GM19240 (cell line): ENCODE measurements at regions not wholly inside any gene's neighbourhood (a gene's known extent, or its start where the extent isn't known, plus 50 kb on each side); places are given as distances from the start of the nearest gene placed in this dataset.

Experiments
- DNase-seq: peaks from one replicate; pipeline ENCODE4 v3.0.0; 2011; ENCODE audit warnings: low spot score; ENCODE audit not compliant: insufficient read length

GRCh38 chr5:2299388-2300220 lies 416.9 kb upstream of the IRX4 start:
- DNase-seq = no peak

- no peak for DNase-seq
Observed at GRCh38 chr5:2298781-2299180, 416.1 kb upstream of the IRX4 start.

DNA sequence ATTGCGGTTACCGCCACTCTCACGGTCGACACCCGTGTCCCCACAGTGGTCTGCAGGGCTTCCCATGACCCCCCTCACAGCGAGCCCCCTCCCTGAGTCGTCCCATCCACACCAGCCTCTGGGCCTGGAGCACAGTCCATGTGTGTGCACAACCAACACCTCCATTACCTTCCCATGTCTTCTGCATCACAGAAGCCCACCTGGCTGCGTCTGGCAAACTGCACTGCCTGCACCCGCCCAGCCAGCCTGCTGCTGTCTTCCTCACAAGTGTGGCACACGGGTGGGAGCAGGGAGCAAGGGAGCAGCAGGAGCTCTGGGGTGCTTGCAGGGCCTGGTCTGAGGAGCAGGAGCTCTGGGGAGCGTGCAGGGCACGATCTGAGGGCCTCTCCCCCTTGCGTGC lies 415.3 kb upstream of the IRX4 start:
- no peak for DNase-seq

GRCh38 chr5:2295476-2295875 lies 412.8 kb upstream of the IRX4 start:
- no peak for DNase-seq

GRCh38 chr5:2293906-2294305 lies 411.2 kb upstream of the IRX4 start:
- DNase-seq = no peak

DNA sequence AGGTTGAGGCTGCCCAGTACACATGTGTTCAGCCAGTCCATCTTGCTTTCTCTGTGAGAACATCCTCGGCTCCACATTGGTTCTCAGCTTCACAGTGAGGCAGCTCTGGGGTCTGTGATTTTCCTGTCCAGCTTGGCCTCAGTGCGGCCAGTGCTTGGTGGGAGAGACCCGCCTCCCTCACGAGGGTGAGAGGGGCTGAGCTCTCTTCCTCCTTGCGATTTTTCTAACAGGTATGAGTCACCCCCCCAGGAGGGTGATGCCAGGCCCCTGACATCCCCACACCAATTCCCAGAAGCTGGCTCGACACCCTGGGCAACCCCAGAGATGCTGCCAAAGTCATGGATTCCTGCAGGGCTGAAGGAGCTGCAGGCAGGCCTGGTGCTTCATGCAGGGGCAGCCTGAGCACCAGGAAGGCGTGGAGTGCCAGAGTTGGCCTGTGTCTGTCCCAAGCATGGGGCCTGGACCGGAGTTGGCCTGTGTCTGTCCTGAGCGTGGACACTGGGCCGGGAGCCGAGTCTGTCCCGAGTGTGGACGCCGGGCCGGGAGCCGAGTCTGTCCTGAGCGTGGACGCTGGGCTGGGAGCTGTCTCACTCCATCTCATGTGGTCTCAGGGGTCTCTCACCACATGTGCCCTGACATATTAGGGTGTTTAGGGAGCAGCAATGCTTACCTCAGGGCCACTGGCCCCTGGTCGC lies 408.6 kb upstream of the IRX4 start:
- no peak for DNase-seq

GRCh38 chr5:2289380-2289779 lies 406.7 kb upstream of the IRX4 start:
- no peak for DNase-seq

DNA sequence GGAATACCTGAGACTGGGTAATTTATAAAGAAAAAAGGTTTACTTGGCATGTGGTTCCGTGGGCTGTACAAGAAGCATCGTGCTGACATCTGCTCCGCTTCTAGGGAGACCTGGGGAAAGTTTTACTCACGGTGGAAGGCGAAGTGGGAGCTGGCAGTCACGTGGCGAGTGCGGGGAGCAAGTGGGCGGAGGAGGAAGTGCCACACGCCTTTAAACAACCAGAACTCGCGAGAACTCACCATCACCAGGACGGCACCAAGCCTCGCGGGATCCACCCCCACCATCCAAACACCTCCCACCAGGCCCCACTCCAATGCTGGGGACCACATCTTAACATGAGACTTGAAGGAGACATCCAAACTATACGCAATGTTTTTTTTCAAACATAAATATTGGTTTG lies 406.2 kb upstream of the IRX4 start:
- no peak for DNase-seq

DNA sequence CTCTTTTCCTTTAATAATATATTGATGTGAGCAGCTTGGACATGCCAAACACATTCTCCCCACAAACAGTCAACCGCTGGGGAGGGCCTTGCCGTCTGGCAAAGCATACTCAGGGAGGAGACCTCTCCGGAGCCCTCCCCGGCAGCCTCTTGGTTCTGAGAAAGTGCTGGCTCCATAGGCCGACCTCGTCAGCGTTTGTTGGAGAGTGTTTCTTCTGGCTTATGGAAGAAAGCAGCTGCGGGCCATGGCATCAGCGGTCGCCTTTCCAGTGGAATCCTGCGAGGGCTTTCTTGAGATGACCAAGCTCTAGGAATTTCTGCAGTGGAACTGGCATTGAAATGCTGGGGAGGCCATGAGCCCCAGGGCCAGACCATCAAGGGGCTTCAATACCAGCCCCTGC lies 405.7 kb upstream of the IRX4 start:
- DNase-seq = no peak

DNA sequence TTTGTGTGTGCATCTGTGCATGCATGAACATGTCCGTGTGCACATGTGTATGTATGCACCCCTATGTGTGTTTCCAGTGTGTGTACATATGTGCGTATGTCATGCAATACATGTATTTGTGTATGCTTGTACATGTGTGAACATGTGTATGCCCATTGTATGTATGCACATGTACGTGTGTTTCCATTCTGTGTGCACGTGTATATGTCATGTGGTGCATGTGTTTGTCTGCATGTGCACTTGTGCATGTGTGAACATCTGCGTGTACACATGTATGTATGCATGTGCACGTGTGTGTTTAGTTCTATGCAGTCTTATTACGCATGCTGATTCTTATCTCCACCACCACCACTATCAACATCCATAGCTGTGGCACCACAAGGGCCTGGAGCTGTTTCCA lies 403.5 kb upstream of the IRX4 start:
- no peak for DNase-seq

DNA sequence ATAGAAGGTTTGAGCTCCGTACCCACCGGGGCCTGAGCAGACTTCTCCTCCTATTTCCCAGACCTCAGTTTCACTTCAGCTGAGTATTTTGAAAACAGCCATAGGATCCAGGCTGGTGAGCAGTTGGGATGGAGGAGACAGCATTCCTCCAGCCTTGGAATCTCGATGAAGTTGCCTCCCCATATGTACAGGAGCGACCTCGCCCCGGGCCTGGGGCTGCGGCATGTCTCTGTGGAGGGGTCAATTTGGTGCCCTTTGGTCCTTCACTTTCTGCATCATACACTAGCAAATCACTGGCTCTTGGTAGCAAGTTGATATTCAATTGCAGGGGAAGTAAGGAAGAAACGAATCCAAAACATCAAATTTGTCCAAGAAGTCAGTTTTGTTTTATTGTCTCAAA lies 402.0 kb upstream of the IRX4 start:
- DNase-seq = no peak

DNA sequence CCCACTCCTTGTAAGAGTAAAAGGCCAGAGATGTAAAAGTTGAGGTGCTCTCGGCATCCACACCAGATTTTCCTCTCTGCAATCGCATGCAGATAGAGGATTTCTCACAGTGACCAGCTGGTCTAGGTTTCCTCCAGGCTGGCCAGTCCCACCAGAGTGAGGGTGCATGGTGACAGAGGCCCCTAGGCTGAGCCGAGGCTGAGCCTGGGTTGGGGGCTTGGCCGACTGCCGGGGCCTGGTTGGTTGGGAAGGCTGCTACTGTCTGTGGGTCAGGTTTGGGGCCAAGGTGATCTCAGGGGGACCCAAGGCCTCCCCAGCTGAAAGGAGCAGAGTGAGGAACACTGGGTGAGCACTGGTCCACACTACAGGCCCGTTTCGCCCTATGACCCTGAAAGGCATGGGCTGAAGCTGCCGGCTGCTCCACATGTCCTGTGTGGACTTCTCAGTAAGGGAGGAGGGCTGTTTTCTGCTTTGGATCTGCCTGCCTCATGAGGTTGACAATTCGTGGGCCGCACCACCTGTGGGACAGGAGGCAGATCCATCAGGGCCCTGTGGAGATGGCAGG lies 400.8 kb upstream of the IRX4 start:
- no peak for DNase-seq

GRCh38 chr5:2282893-2283292 lies 400.2 kb upstream of the IRX4 start:
- DNase-seq = no peak

GRCh38 chr5:2282034-2282690 lies 399.4 kb upstream of the IRX4 start:
- DNase-seq = no peak

DNA sequence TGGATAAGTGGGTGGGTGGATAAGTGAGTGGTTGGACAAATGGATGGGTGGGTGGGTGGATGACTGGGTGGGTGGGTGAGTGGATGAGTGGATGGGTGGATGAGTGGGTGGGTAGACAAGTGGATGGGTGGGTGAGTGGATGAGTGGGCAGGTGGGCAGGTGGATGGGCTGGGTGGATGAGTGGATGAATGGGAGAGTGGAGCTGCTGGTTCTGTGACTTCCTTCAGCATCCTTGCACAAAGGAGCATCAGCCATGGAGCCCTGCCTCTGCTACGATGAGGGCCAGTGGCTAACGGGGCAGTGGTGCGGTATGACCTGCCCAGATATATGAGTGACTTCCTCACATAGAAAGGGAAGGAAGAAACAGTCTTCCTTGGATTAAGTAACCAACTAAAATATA lies 398.7 kb upstream of the IRX4 start:
- no peak for DNase-seq

DNA sequence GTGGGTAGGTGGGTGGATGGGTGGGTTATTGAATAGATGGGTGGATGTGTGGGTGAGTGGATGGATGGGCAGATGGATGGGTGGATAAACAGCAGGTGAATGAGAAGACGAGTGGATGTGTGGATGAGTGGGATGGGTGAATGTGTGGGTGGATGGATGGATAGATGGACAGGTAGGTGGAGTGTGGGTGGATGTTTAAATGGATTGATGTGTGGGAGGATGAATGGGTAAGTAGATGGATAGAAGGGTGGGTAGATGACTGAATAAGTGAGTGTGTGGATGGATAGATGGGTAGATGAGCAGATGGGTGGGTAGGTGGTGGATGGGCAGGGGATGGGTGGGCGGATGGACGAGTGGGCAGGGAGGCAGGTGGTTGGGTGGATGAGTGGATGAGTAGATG lies 397.6 kb upstream of the IRX4 start:
- no peak for DNase-seq

- no peak for DNase-seq
Observed at GRCh38 chr5:2278825-2279456, 396.2 kb upstream of the IRX4 start.

DNA sequence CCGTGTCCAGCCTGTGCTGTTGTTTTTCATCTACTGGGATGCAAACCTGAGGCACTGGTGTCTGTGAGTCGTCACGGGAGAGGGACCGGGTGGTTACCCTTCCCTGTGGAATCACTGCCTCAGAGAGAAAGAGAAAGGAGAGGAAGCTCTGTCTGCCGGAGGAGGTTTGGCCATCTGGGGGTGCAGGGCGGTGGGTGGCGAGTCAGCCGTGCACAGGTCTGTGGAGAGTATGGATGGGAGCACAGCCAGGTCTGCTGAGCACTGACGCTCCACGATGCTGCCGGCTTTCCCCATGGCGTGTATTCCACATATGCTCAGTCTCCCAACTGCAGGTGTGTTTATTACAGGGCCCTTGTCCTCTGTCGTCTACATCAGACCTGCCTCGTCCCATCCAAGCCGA lies 395.2 kb upstream of the IRX4 start:
- DNase-seq = no peak

DNA sequence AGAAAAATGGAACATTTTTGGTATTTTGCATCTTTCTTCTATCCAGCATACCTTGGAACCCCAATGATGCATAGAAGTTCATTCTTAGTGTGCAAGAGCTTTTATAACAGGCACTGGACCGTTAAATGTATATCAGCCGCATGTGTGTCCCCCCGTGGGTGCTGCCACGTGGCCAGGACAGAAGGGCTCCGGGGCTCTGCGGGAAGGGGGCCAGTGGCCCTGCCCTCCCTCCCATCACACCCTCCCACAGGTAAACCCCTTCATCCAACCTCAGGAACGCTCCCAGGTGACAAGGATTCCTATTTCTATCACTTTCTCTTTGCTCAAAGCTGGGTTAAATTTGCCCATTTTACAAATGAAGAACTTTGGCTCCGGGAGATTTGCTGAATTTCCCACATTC lies 393.4 kb upstream of the IRX4 start:
- no peak for DNase-seq

DNA sequence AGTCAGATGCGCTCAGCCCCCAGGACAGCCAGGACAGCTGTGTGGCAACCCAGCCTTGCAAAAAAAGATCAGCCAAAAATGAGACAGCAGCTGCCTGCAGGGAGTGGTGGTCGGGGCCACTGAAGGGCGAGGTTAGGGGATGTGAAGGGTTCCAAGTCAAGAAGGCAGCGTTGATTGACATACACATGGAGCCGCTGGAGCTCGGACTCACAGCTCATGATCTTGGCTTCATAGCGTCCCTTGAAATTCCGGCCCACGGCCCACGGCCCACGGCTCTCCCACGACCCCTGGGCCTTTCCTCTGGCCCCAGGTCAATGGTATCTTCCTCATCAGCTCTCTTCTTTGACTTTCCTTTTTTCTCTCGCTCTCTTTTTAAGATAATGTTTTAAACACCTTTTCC lies 390.0 kb upstream of the IRX4 start:
- DNase-seq = no peak

DNA sequence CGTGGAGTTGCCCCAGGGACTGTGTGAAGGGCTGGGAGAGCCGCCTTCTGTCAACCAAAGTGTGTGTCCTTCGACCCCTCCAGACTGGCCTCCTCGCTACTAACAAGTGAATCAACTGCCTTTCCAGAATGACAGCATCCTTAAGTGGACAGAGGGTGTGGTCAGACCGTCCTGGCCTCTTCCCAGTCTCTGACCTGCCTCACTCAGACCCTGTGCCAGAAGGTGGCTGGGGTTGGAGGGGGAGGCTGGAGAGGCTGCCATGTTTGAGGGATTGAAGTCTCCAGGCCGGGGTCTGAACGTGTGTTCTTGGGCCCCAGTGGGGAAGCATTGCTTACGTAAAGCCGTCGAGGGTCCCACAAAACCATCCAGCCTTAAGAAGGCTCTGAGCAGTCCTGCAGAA lies 389.3 kb upstream of the IRX4 start:
- DNase-seq = no peak

- no peak for DNase-seq
Observed at GRCh38 chr5:2271316-2271715, 388.6 kb upstream of the IRX4 start.
